GM11168 (cell line): ENCODE measurements at regions not wholly inside any gene's neighbourhood (a gene's known extent, or its start where the extent isn't known, plus 50 kb on each side); places are given as distances from the start of the nearest gene placed in this dataset.

Source experiments
- in situ Hi-C: fragments of 300-500 bp; cut with MboI; formaldehyde crosslinking; loops from one replicate; pipeline ENCODE4 v1.12.0; 2022; ENCODE audit warnings: low sequenced_read_pairs; ENCODE audit not compliant: unreplicated experiment

DNA sequence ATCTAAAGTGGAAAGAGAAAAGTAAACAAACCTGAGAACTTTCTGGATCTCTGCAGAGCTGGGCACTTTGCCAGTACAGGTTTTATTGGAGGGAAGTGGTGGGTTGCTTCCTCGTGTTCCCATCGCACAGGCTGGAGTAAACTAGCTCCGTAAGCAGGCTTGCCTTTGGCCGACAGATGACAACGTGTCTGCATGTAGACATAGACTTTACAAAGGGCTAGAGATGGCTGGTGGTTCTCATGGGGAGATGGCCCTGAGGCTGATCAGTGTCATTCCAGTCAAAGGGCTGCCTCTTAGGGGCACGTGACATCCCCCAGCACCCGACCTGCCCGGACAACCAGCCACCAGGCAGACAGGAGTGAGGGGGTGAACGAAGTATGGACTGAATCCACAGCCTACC, 98.8 kb downstream of the YTHDF1 start:
- in situ Hi-C loops = no loop called here

- in situ Hi-C loops = no loop called here
These were observed 99.4 kb downstream of the YTHDF1 start for GRCh38 chr20:63116412-63117106.

DNA sequence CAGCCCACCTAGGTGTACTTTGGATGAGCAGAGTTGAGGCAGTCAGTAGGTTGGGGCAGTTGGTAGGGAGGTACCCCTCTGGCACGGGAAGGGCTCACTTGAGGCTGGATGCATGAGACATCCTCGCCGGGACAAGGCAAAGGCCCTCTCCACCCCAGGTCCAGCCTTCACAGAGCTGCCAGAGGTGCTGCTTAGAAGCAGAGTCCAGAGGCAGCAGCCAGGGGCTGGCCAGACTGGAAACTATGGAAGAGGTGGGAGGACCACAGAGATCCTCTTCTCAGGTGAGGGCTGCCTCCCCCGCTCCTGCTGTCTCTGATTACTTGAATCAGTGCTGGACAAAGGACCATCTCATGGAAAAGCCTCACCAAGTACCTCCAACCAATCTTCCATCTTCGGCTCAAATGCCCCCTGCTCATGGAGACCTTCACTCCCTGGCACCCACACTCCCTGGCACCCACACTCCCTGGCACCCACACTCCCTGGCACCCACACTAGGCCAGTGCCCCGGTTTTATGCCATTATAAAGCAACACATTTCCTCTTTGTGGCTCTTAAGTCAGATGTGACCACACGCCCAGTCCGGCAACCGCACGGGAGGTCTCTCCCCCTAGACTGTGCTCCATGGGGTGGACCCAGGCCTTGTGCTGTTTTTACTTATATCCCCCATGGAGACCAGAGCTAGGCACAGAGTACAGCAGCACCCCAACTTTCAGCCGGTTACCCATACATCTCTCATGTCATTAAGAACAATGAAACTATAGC, 100.1 kb downstream of the YTHDF1 start:
- in situ Hi-C loops = no loop called here

- in situ Hi-C loops = no loop called here
These were observed 101.1 kb downstream of the YTHDF1 start for GRCh38 chr20:63114693-63115311.

GRCh38 chr20:63114006-63114692, 101.8 kb downstream of the YTHDF1 start:
- in situ Hi-C loops = no loop called here

GRCh38 chr20:63112491-63113219, 103.3 kb downstream of the YTHDF1 start:
- in situ Hi-C loops = no loop called here

GRCh38 chr20:63108247-63108646, 101.5 kb upstream of the BHLHE23 start:
- in situ Hi-C loops = no loop called here

DNA sequence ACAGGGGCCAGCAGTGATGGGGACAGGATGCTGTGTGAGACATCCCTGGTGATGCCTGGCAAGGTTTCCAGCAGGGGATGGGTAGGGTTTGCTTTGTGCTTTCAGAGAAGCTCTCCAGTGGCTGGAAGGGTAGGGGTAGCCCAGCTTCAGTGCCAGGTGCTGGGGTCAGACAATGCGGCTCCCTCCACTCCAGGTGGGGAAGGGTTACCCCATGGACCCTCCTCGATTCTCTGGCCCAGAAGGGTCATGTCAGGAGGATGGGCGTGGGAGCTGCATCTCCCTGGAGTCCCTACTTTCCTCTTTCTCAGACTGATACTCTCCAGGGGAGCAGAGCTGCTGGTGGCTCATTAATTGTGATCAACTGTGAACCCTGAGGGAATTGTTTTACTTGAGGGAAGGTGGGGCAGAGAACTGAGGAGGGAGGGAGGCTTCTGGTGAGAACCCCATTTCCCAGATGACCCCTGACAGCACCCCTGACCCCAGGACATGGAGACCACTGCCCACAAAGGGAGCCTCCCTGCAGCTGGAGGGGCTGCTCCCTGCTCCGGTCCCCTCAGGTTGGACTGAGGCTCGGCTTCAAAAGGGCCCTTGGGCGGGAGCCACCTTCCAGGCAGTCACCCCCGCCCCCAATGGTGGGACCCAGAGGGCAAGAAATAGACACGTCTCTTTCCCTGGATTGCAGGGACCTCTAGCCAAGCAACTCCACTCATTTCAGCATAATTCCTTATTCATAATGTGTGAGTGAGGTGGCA, 100.9 kb upstream of the BHLHE23 start:
- in situ Hi-C loops = no loop called here

DNA sequence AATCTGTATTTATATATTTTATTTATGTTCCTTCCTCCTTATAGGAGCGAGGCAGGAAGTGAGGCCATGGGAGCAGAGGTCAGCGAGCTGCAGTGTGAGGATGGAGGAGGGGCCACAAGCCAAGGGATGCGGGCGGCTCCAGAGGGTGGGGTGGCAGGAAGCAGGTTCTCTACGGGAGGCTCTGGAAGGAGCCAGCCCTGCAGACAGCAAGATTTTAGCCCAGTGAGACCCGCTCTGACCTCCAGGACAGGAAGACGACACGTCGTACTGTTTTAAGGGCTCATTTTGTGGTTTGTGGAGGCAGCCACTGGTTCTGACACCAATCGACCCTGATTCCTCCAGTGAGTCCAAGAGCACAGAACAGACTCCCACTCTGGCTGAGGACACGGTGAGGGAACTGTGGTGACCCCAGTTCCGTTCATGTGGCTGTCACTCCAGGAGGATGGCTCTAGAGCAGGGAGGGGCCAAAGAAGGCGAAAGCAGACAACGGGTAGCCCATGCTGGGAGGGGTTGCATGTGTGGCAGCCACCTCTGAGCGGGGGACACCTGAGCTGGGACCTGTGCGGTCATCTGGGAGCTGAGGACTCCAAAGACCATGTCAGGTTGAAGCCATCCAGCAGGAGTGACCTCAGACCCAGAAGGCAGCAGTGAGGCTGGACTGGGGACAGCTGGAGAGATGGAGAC, 100.1 kb upstream of the BHLHE23 start:
- in situ Hi-C loops = no loop called here

- in situ Hi-C loops = no loop called here
These were observed 99.5 kb upstream of the BHLHE23 start for GRCh38 chr20:63106108-63106764.

DNA sequence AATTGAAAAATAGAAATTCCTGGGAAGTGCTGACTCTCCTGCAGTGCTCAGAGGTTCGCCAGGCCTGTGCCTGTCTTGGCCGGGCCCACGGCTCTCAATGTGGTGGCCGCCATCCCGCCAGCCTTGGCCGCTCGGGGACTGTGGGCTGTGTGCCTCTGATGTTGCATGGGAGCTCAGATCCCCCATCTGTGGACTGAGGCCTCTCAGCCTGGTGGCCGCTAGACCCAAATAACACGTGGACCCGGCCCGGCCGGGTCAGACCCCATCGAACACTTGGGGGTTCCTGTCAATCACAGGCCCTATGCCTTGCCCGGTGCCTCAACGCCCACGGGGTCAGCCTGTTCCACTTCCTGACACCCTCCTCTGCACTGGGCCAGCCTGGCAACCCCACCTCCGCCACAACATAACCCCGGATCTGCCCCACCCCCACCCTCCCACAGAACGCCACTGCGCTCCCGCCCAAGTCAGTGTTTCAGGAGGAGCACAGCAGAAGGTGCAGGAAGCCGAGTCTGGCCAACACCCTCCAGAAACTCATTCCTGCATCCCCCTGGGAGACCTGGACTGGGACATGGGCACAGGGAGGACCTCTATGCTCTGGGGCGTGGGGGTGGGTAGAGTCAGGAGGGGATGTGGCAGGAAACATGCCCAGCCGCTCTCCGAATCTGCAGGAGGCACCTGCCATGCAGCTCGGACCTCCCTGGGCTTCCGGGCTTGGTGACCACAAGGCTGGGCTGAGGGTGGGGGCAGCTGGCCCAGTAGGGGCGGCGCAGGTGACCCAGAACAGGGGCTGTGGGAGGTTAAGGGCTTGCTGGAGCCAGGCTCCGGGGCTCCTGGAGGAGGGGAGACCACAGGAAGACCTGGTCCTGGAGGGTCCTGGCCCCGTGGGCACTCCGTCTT, 98.7 kb upstream of the BHLHE23 start:
- in situ Hi-C loops = no loop called here

- in situ Hi-C loops = no loop called here
These were observed 97.8 kb upstream of the BHLHE23 start for GRCh38 chr20:63104312-63105181.

GRCh38 chr20:63103402-63104311, 96.9 kb upstream of the BHLHE23 start:
- in situ Hi-C loops = no loop called here

DNA sequence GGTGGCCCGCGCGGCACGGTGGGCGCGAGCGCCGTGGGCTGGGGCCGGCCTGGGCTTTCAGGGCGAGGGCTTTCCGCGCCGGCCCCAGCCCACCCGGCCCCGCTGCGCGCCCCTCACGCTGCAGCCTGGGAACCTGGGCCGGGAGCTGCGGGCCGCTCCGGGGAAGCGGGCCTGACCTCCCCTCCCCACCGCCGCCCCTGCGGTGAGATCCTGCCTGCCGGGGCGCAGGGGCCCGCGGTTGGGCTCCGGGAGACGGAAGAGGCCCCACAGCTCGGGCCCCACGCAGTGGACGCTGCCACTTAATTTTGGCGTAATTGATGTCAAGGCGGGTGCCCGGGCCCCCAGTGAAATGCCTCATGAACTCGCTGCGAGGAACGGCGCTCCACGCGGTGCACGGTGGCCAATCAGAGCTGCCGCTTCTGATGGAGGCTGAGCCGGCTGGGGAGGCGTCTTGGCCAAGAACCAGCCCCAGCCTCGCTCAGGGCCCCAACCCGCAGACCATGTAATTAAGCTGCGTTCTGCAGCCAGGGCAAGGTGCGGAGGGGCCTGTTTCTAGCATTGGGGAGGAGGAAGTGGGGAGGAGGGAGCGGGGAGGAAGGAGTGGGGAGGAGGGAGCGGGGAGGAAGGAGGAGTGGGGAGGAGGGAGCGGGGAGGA, 96.1 kb upstream of the BHLHE23 start:
- in situ Hi-C loops = no loop called here
